HG02852 (cell line): ENCODE measurements at regions not wholly inside any gene's neighbourhood (a gene's known extent, or its start where the extent isn't known, plus 50 kb on each side); places are given as distances from the start of the nearest gene placed in this dataset.

Experiments used
- ATAC-seq: cut with Tn5 transposase; IDR thresholded peaks from one replicate; pipeline ENCODE4 v1.9.1; 2021; ENCODE audit warnings: mild to moderate bottlenecking, moderate library complexity; ENCODE audit not compliant: unreplicated experiment

DNA sequence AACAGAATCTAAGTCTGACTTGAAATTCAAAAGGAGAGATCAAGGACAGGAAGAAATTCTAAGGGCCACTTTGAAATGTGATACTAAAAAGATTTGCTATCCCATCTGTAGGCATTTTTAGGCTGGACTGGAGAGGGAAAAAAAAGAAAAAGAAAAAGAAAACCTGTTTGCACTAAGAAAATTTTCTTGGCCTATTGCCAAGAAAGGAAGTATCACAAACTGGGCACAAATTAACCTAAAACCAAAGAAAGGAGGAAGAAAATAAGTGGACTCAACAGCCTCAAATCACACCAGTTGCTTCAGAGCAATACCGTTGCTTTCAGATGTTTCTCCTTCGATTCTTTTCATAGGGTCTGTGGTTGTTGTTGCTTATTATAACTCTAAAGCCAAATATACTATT, 287.9 kb upstream of the VRK2 start:
- ATAC-seq = no peak

GRCh38 chr2:57759131-57759530, 287.5 kb upstream of the VRK2 start:
- ATAC-seq = no peak

GRCh38 chr2:57759822-57760300, 286.7 kb upstream of the VRK2 start:
- peak; percentile 87 for ATAC-seq

GRCh38 chr2:57760381-57760801, 286.2 kb upstream of the VRK2 start:
- peak; percentile 63 for ATAC-seq

- no peak for ATAC-seq
Observed at GRCh38 chr2:57776916-57777315, 269.7 kb upstream of the VRK2 start.

- ATAC-seq = no peak
Observed at GRCh38 chr2:57782587-57782986, 264.0 kb upstream of the VRK2 start.

DNA sequence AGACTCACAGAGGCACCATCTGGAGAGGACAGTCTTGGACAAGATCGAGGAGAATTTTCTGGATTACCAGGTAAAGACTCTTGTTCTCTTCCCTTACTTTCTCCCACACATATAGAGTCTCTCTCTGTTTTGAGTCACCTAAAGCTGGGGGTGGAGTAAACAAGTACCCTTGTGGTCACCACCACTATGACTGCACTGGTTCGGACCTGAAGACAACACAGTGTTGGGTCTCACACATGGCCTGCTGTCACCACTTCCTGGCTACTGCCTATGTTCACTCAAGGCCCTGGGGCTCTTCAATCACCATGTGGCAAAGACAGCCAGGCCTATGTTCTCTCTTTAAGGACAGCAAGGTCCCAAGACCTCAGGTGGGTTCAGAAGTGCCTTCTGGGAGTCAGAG, 253.3 kb upstream of the VRK2 start:
- ATAC-seq = peak; percentile 54

- no peak for ATAC-seq
Observed at GRCh38 chr2:57796527-57796926, 250.1 kb upstream of the VRK2 start.

- no peak for ATAC-seq
Observed at GRCh38 chr2:57798346-57798745, 248.3 kb upstream of the VRK2 start.

DNA sequence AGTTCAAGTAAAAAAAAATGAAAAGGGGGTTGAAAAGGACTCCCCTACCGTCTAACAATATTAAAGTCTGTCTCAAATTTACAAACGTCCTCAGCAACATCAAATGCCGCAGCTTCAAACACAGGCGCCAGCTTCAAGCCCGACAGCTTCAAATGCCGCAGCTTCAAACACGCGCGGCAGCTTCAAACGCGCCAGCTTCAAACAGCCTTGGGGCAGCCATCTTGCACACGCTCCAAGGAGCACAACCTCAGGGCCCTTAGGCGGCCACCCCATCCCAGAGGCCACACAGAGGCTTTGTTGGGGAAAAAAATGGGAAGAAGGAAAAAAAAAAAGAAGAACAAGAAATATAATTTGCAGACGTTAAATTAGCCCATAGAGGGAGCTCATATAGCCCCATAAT, 244.4 kb upstream of the VRK2 start:
- no peak for ATAC-seq

DNA sequence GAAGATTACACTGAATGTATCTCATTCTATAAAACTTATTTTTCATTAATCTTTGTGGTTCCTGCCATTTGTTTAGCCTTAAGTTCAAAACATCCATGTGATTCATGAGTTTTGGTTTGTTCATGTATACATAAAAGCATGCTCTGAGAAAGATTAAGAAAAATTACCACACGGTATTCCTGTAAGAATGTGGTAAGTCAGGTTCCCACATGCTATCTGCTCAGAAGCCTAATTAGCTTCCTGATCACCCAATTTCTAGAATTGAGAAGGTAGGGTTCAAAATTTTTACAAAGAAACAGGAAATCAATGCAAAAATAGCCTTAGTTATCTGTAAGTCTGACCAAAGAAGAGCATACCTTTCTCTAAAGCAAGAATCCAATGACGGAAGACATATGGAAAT, 241.6 kb upstream of the VRK2 start:
- no peak for ATAC-seq

- no peak for ATAC-seq
Observed at GRCh38 chr2:57806449-57806968, 240.1 kb upstream of the VRK2 start.

GRCh38 chr2:57809230-57809629, 237.4 kb upstream of the VRK2 start:
- ATAC-seq = peak; percentile 96

- ATAC-seq = no peak
Observed at GRCh38 chr2:57821088-57821487, 225.5 kb upstream of the VRK2 start.

DNA sequence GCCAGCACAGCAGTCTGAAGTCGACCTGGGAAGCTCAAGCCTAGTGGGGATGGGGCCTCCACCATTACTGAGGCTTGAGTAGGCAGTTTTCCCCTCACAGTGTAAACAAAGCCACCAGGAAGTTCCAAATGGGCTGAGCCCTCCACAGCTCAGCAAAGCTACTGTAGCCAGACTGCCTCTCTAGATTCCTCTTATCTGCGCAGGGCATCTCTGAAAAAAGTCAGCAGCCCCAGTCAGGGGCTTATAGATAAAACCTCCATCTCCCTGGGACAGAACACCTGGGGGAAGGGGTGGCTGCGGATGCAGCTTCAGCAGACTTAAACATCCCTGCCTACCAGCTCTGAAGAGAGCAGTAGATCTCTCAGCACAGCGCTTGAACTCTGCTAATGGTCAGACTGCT, 218.4 kb upstream of the VRK2 start:
- ATAC-seq = no peak

GRCh38 chr2:57834666-57835065, 211.9 kb upstream of the VRK2 start:
- no peak for ATAC-seq

DNA sequence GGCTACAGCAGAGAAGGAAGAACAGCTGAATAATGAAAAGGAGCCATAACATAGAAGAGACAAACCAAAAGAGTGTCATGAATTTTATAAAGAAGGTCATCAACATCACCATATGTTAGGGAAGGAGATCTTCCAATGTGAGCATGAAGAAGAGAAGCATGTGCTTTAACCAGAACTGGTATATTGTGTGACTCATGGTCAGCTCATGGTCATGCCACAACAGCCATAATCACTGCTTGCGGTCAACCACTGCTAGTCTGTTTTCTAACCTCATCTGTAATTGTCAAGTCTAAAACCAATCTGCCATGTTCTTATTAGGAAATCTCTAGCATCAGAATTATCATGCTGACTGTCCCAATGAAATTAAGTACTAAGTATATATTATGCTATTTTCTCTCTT, 204.1 kb upstream of the VRK2 start:
- no peak for ATAC-seq

GRCh38 chr2:57843158-57843557, 203.4 kb upstream of the VRK2 start:
- no peak for ATAC-seq

GRCh38 chr2:57848723-57849122, 197.9 kb upstream of the VRK2 start:
- ATAC-seq = no peak

- ATAC-seq = no peak
Observed at GRCh38 chr2:57849843-57850242, 196.8 kb upstream of the VRK2 start.

DNA sequence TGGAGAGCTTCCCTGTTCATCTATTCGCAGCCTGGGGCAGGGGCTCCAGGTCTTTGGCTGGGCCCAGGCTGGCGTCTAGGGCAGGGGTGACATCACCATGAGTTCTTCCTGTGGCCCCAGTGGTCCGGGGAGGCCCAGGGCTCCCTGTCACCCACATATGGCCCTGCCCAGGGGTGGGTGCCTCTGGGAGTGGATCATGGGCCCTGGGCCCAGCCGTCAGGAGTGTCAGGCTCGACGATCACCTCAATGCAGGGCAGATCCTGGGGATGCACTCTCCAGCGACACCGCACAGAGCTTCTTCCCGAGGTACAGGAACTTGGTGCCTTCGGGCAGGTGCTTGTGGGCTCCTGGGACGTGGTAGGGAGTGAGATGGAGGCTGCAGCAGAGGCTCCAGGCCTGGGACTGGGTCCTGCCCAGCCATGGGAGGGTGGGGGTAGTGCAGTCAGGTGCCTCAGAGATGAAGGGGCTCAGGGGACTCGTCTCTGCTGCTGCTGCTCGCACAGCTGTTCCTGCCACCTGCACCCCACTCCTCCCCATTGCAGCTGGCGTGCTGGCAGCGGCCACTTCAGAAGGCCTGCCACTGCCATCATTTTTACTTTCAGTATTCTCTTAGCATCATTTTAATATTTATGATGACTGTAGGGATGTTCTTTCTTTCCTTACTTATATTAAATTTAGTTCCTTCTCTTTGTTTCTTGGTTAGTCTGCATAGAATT, 196.0 kb upstream of the VRK2 start:
- ATAC-seq = no peak

- no peak for ATAC-seq
Observed at GRCh38 chr2:57855212-57855611, 191.4 kb upstream of the VRK2 start.

GRCh38 chr2:57859755-57860154, 186.9 kb upstream of the VRK2 start:
- no peak for ATAC-seq
